ENCODE measurements at regions not wholly inside any gene's neighbourhood (a gene's known extent, or its start where the extent isn't known, plus 50 kb on each side); places are given as distances from the start of the nearest gene placed in this dataset.

GRCh38 chr13:79196843-79197242 lies 209.2 kb downstream of the RBM26 start:
- TF ChIP-seq MXD4 (CRISPR knock-in tag; IDR thresholded peaks at IDR 0.05; ENCODE audit: borderline replicate concordance) (no peak), CTCF (IDR thresholded peaks at IDR 0.05) (no peak), ZBTB43 (CRISPR knock-in tag; IDR thresholded peaks at IDR 0.05) (no peak), SP1 (CRISPR knock-in tag; conservative IDR thresholded peaks at IDR 0.05) (no peak), ZSCAN18 (CRISPR knock-in tag; IDR thresholded peaks at IDR 0.05) (no peak), GRHL2 (CRISPR knock-in tag; IDR thresholded peaks at IDR 0.05; ENCODE audit: insufficient replicate concordance, severe bottlenecking) (no peak), IRF2 (CRISPR knock-in tag; IDR thresholded peaks at IDR 0.05; ENCODE audit: borderline replicate concordance, low read depth) (no peak), FOXP4 (CRISPR knock-in tag; IDR thresholded peaks at IDR 0.05) (no peak), NR1H2 (CRISPR knock-in tag; IDR thresholded peaks at IDR 0.05) (no peak)
